NCI-H2171 (cell line): ENCODE measurements at regions not wholly inside any gene's neighbourhood (a gene's known extent, or its start where the extent isn't known, plus 50 kb on each side); places are given as distances from the start of the nearest gene placed in this dataset.
"Not testable (repeated sequence)": the region's sequence is repeated elsewhere in the genome, so short reads cannot be mapped to it uniquely, and the experiment has no call there.

Source experiments
- DNase-seq: peaks from one replicate; lab custom pipeline; 2025; lab: John Stamatoyannopoulos, UW

DNA sequence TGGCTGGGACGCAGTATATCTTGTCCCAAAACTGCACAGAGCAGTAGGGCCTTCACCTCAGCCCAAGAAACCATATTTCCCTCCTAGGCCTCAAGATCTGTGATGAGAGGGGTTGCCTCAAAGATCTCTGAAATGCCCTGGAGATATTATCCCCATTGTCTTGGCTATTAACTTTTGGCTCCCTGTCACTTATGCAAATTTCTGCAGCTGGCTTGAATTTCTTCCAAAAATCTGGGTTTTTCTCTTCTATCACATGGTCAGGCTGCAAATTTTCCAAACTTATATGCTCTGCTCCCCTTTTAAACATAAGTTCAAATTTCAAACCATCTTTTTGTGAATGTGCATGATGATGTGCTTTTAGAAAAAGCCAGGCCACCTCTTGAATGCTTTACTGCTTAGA is 809.2 kb upstream of the CDH18 start:
- DNase-seq = not testable (repeated sequence)

DNA sequence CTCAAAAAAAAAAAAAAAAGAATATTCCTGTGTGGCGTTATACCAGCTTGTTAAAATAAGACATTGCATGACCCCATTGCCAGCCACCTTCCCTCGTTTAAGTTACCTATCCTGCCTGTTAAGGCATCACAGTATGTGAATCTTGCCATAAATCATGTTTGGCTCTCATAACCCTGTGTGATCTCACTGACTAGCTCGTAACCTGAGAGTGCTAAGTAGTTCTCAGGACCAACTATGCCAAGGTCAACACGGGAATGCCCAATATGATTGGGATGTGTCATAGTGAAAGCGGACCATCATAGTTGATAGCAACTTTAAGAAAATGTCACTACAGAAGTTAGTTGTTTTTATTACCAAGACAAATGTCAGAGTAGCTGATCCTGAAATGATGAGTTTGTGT is 796.8 kb upstream of the CDH18 start:
- not testable (repeated sequence) for DNase-seq

DNA sequence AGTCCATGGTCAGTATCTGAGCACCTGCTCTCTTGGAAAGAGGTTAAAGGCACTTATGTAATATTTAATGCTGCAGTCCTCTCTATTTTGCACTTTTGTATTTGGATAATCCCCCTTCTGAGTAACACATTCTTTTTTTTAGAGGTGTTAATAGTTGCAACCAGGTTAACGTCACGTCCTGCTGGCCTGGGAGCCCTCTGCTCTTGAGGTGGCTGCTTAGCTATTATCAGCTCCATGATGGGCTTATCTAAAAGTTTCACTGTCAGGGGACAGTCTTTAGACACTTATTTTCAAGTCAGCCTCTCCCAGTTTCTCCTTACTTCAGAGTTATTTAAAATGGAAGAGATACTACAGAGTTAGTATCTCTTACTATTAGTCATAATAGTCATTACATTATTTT is 795.5 kb upstream of the CDH18 start:
- not testable (repeated sequence) for DNase-seq

DNA sequence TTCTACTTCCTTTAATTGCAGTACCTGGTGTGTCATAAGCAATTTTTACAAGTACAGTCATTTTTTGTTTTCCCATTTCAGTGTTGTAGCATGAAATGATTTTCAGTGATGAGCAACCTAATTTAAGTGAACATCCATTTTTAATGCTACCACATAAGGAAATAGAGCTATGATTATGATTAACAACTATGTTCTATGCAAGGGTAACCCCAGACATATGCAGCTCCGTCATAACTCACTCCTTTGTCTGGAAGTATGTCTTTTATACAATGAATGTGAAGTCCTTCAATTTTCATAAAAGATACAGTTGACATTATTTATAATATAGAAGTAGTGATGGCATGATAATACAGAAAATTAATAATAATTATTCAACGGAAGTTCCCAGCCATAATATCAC is 783.3 kb upstream of the CDH18 start:
- not testable (repeated sequence) for DNase-seq

DNA sequence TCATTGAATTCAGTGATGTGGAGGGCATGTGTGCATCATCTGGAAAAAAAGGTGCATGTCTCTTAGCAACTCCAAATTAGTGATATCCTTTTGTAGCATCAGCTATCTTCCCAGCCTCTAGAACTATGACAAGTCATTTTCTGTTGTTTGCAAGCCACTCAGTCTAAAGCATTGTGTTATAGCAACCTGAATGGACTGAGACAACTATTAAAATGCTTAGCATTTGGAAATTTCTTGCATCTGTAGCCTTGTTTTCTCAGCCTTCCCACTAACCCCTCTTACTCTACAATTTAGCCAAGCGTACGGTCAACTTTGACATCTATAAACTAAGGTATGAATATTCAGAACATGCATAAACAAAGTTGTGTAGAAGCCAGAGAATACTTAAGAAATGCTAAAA is 777.1 kb upstream of the CDH18 start:
- not testable (repeated sequence) for DNase-seq

DNA sequence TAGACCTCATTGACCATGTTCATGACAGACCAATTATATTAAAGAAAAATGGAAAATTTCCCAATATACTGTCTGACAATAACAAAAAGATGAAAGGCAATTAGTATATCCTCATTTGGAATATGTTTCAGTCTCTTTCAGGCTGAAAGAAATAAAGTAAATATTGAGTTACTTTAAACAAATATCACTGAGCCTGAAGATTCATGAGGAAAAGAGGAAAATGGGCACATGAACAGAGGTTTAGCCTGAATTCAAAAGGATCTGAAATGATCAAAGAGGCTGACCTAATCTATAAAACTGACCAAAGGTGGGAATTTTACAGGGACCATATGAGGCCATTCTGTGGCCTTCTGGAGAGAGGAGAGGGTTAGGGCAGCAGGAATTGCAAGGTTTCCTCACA is 771.5 kb upstream of the CDH18 start:
- DNase-seq = not testable (repeated sequence)

DNA sequence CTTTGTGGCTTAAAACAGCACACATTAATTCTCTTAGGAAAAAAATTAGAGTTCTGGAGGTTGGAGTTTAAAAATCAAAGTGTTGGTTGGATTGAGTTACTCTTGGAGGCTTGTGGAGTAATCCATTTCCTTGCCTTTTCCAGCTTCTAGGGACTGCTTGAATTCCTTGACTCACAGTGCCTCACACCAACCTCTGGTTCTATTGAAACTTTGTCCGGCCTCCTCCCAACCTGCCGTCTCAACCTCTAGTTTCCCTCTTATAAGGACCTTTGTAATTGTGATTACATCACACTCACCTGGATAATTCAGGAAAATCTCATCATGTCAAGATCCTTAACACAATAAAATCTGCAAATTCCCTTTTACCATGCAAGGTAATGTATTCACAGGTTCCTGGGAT is 764.2 kb upstream of the CDH18 start:
- DNase-seq = not testable (repeated sequence)

DNA sequence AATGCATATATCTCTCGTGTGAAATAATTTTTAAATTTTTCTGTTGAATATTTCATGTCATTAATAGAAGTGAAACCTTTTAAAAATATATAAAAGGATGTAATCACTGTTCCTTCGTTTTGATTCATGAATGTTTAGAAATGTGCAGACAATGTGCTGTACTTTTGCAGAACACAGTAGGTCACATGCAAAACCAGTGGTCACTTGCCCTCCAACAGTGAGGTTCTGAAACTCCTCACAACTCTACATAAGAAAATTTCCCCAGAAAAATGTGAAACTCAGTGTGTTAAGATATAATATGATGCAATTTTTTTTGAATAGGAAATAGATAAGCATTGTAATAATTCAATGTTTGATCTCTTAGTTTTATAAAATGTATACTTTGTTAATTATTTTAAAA is 747.7 kb upstream of the CDH18 start:
- not testable (repeated sequence) for DNase-seq

DNA sequence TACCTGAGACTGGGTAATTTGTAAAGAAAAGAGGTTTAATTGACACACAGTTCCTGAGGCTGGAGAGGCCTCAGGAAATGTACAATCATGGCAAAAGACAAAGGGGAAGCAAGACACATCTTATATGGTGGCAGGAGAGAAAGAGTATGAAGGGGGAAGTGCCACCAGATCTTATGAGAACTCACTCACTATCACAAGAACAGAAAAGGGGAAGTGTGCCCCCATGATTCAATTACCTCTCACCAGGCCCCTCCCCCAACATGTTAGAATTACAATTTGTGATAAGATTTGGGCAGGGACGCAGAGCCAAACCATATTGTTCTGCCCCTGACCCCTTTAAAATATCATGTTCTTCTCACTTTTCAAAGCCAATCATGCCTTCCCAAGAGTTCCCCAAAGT is 744.2 kb upstream of the CDH18 start:
- DNase-seq = not testable (repeated sequence)

DNA sequence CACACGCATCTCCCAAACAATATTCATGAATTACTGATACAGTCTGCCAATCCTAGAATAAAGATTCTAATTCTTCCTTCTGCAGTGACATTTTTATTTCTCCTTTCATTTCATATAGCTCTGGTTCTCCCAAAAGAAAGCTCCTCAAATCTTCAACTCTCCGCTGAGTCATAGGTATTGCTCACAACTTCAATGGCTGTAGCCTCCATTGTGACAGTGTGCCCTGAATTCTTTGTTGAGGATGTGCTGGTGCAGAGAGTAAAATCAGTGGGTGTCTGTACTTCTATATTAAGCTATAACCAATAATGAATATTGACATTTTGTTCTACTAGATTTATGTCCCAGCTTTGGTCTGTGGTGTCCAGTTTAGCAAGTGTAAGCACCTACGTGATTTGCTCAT is 733.3 kb upstream of the CDH18 start:
- DNase-seq = not testable (repeated sequence)

DNA sequence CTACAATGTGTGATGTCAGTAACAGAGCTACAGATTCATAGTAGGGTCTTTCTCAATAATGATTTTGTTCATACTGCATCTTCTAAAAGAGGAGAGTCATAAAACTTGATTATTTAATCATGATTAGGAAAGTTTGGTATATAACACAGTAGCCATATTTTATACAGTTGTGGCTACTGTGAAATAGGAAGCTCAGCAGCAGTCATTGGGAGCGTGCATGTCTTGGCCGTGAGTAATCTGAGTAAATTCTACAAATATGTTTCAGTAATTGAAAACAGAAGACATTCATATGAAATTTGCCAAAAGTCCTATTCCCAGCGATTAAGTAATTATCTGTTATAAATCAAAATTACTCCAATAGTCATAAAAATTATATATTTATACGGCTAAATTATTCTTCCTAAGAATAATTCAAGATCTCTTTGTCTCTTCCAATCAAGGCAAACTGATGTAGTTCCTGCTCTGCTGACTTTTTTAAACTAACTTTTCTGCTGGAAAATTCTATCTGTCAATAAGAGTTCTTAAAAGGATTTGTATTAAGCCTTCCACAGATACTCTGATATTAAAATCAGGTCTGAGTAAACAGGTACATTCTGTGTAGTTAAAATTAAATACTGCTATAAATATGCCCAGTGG is 723.6 kb upstream of the CDH18 start:
- not testable (repeated sequence) for DNase-seq

DNA sequence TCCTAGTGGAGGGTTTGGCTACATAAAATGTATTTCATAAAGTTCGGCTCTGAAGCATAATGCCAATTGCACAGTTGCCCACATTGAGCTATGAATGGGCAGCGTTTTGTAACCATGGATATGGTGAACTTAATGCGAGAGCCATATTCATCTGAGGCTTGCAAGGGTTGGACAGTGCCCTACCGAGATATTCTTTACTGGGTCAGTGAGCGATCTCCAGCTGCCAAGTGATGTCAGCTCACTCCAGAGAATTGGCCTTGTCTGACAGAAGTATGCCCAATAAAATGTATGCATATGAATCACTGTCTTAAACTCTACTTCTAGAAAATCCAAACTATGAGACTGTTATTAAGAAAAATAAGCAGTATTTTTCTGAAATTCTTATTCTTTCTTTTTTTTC is 719.6 kb upstream of the CDH18 start:
- not testable (repeated sequence) for DNase-seq

DNA sequence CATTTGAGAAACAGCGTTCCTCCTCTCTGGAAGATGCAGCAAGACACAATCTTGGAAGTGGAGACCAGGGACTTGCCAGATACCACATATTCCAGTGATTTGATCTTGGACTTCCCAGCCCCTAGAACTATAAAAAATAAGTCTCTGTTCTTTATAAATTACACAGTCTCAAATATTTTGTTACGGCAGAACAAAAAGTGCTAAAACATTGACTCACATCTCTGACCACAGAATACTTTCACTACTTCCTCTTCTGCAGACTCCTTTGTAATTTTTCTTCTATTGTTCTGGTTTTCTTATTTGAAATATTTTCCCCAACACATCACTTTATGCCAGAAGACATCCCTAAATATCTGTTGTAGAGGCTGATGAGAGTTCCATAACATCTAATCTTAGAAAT is 706.1 kb upstream of the CDH18 start:
- DNase-seq = no peak

DNA sequence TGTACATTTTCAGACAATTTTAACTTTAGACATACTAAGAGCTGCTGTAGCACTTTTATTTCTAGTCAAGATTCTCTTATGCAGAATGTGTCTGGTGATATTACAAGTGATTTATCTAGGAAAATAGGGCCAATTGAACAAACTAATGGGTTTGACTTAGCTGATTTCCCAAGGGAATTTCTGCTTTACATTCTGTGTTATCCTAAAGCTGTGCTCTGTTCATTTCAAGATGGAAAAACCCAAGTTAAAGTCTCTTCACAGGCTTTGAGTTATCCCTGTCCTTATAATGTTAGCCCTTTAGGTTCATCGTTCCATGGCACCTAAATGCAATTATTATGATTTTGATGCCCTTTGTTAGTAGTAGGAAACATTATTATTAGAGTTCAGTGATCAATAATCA is 704.9 kb upstream of the CDH18 start:
- no peak for DNase-seq

DNA sequence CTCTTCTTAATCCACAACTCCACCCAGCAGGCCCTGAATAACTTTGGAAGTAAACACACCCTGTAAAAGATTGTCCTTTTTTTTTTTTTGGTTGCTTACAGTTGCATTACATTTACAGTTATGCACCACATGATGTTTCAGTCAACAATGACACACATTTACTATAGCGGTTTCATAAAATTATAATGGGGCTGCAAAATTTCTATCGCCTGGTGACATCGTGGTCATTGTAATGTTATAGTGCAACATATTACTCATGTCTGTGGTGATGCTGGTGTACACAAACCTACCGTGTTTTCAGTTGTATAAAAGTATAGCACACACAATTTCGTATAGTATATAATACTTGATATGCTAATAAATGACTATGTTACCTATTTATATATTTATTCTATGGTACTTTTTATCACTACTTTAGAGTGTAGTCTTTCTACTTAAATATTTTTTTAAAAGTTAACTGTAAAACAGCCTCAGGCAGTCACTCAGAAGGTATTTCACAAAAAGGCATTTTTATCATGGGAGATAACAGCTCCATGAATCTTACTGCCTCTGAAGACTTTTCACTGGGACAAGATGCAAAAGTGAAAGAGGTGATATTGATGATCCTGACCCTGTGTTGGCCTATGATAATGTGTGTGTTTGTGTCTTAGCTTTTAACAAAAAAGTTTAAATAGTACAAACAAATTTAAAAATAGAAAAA is 695.4 kb upstream of the CDH18 start:
- DNase-seq = no peak

DNA sequence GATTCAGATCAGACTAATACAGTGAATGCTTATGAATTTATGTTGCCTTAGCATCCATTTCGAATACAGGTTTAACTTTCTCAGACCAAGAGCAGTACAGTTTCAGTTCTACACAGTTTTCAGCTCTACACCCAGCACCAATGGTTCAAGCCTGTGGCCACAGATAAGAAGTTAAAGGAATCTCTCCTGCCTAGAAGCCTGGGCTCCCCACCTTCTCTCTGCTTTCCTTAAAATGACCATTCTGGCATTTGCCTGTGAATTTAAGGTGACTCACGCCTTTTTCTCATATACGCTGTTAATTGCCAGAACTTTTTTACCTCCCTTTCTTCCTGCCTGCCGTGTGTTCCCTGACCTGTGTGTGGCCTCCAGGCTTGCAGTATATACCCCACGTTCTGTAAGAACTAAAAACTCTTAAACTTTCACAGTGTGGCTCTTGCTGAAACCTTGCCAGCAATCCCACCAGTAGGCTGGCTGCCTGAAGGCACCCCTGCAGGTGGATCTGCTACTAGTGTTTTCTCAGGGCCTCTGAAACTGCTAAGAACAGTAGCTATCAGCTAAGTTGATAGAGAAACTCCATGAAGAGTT is 692.8 kb upstream of the CDH18 start:
- DNase-seq = no peak

DNA sequence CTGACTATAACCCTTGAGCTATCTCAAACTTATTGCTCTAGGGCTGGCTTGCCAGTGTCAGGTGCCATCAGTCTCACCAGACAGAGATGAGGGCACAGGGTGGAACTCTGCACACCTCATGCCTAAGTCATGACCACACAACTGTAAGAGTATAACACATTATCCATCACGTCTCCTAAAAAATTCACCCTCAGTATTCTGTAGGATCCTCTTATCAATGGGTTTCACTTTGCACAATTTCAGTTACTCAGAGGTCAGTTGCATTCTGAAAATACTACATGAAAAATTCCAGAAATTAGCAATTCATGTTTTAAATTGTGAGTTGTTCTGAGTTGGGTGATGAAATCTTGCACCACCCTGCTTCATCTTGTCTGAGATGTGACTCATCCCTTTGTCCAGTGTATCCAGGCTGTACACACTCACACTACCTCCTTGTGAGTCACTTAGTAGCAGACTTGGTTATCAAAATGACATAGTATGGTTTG is 690.9 kb upstream of the CDH18 start:
- DNase-seq = no peak

DNA sequence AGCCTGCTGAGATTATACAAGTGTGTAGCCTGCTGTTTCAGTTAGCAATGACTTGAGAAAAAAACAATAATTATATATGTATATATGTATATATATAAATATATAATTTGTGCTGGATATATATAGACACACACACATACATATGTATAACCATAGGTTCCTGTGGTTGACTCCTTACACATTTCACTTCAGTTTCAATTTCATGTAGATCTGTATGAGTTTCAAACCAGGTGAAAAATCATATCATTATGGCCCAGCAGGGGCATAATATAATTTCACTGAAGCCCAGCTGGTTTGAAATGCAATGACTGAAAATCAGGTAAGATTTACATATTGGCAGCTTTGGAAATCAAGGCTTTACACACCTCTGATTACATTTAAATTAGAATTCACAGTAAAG is 690.4 kb upstream of the CDH18 start:
- no peak for DNase-seq

DNA sequence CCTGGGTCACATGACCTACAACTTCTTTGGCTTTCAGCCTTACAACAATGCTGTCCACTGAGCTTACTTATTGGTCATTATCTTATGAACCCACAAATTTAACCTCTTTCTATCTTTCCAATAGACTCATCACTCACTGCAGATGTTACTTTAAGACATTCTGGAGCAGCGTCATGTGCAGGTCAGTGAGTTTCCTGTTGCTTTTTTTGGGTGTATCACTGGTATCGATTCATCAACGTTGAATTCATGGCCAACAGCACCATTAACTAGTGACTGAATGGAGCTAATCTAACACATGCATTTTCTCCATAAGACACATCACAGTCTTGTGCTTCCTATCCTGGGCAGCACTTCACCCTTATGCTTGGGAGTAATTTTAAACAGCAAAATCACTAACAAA is 672.6 kb upstream of the CDH18 start:
- DNase-seq = no peak

DNA sequence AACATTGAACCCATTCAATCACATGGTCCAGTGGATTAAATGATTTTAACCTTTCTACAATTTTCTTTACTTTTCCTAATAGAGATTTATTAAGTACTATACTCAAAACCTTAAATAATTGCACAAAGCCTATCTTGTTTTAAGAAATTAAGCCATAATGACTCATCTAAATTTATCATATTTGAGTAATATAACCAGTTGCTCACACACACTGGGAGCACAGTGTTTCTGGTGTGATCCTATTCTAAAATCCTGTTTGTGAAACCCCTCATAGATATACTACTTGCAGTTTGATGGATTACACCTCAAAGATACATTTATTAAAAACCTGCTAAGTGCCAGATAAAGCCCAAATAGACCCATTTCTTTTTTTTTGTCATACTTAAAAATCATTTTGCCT is 668.3 kb upstream of the CDH18 start:
- DNase-seq = no peak

DNA sequence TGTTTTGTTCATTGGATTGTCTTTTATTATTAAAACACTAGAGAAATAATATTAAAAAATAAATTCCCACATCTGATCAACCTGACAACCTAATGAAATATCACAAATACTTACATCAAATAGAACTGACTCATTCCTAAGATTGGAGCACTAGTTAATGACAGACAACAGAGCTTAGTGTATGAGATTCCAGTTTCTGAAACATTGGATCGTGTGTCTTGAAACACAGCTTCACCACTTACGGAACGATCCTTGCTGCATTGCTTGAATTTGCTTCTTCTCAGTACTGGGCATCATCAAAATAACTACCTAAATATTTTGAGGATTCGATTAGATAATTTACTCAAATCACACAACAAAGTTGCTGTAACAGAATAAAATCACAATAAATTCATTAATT is 667.2 kb upstream of the CDH18 start:
- no peak for DNase-seq

DNA sequence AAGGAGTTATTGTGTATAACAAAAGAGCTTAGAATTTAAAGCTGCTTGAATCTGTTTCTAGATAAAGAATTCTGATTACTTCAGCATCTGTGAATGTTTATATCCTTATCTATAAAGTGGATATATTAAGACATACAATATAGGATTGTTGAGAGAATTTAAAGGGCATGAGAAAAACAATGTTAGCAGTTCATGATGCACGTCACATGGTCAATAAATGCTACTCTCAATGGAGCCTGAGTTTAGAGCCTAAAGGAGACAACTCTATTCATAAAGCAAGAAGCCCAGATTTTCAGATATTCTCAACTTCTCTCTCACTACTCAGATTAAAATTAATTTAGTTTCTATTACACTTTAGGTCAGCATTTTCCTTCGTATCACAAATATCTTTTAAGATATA is 666.7 kb upstream of the CDH18 start:
- no peak for DNase-seq

DNA sequence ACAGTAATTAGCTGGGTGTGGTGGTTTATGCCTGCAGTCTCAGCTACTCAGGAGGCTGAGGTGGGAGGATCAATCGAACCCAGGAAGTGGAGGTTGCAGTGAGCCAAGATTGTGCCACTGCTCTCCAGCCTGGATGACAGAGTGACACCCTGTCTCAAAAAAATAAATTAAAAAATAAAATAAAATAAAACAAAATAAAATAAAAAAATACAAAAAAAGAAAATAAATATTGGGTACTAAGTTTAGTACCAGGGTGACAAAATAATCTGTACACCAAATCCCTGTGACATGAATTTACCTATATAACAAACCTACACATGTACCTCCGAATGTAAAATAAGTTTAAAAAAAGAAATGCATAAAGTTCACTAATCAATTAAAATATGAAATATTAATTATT is 666.0 kb upstream of the CDH18 start:
- DNase-seq = no peak
